GM12878 (cell line): ENCODE measurements at regions not wholly inside any gene's neighbourhood (a gene's known extent, or its start where the extent isn't known, plus 50 kb on each side); places are given as distances from the start of the nearest gene placed in this dataset.

Experiments
- ATAC-seq: fragments of 200-7000 bp; cut with Tn5 transposase; 3 replicates; pipeline ENCODE4 v1.9.1; 2020; ENCODE audit warnings: mild to moderate bottlenecking, moderate library complexity
- BruUV-seq: library from RNA; stranded (reverse); fragments of 400-500 nt; replicated peaks from 2 replicates; lab custom pipeline; 2021; lab: Mats Ljungman, UMichigan
- CTCF ChIA-PET: fragments of 300-600 bp; sonication (Branson Sonifier 250); formaldehyde crosslinking; extraction: SDS; loops from one replicate; lab custom pipeline; 2021; ENCODE audit warnings: inconsistent platforms; lab: Yijun Ruan, JAX
- POLR2A ChIA-PET: fragments of 350-600 bp; formaldehyde crosslinking; extraction: SDS; loops from one replicate; lab custom pipeline; 2021; ENCODE audit warnings: inconsistent platforms; lab: Charles Lee
- RAD21 ChIA-PET: fragments of 300-600 bp; sonication (Branson Sonifier 250); formaldehyde crosslinking; loops from one replicate; lab custom pipeline; 2023; ENCODE audit warnings: antibody characterized with exemption; ENCODE audit not compliant: unreplicated experiment; lab: Charles Lee
- SMC1A ChIA-PET: fragments of 300-600 bp; sonication (Branson Sonifier 250); formaldehyde crosslinking; loops from one replicate; lab custom pipeline; 2023; ENCODE audit not compliant: unreplicated experiment, uncharacterized antibody; lab: Charles Lee
- DNase-seq: peaks from one replicate; pipeline ENCODE4 v3.0.0-alpha.2; 2011; ENCODE audit warnings: low read depth, low spot score
- FAIRE-seq: peaks from 3 replicates; lab custom pipeline; 2011; peaks lifted over from hg19 to GRCh38; lab: Jason Lieb, UNC
- H2AFZ ChIP-seq: 2 replicates; pipeline ENCODE4 v1.6.0; 2011; ENCODE audit warnings: low read depth, low read length, control low read depth; ENCODE audit not compliant: control insufficient read depth
- H3K27ac ChIP-seq: 2 replicates; pipeline ENCODE4 v1.5.1; 2011; ENCODE audit warnings: control low read depth; ENCODE audit not compliant: control insufficient read depth, insufficient read depth
- H3K27me3 ChIP-seq, 2 experiments: replicated peaks in 1 of 2; 2 replicates each; pipeline versions ENCODE4 v1.6.0 to v1.6.1; 2011; ENCODE audit warnings: low read length in 1 of 2; ENCODE audit not compliant: control insufficient read depth in 2 of 2, insufficient read depth in 2 of 2
- H3K36me3 ChIP-seq, 2 experiments: 2 replicates each; pipeline ENCODE4 v1.5.1; 2011; ENCODE audit warnings: low read length in 1 of 2; ENCODE audit not compliant: control insufficient read depth in 2 of 2, insufficient read depth in 2 of 2
- H3K4me1 ChIP-seq: 2 replicates; pipeline ENCODE4 v1.6.1; 2011; ENCODE audit warnings: mild to moderate bottlenecking, low read length, moderate library complexity, mixed read lengths; ENCODE audit not compliant: control insufficient read depth, insufficient read depth
- H3K4me2 ChIP-seq: 2 replicates; pipeline ENCODE4 v1.6.0; 2011; ENCODE audit warnings: control low read depth; ENCODE audit not compliant: control insufficient read depth, insufficient read depth
- H3K4me3 ChIP-seq: fragments of 200-600 bp; sonication (generic); 2 replicates; pipeline ENCODE4 v1.5.1; 2016
- H3K79me2 ChIP-seq: 2 replicates; pipeline ENCODE4 v1.6.0; 2011; ENCODE audit warnings: low read length; ENCODE audit not compliant: control insufficient read depth, insufficient read depth
- H3K9ac ChIP-seq: 2 replicates; pipeline ENCODE4 v1.8.0; 2011; ENCODE audit warnings: low read length, control low read depth, mixed read lengths; ENCODE audit not compliant: control insufficient read depth, insufficient read depth
- H3K9me3 ChIP-seq: replicated peaks from 3 replicates; pipeline ENCODE4 v1.5.1; 2011; ENCODE audit warnings: mild to moderate bottlenecking, low read length; ENCODE audit not compliant: control insufficient read depth, insufficient read depth
- H4K20me1 ChIP-seq: 2 replicates; pipeline ENCODE4 v1.6.0; 2011; ENCODE audit not compliant: control insufficient read depth, insufficient read depth
- BACH1 ChIP-seq: fragments of 450-650 bp; IDR thresholded peaks from 2 replicates; pipeline ENCODE4 v1.6.1; 2017; ENCODE audit warnings: mild to moderate bottlenecking, borderline replicate concordance
- EED ChIP-seq: sonication (generic); IDR thresholded peaks from 2 replicates; pipeline ENCODE4 v1.6.1; 2016; ENCODE audit warnings: antibody characterized with exemption, low read depth
- HSF1 ChIP-seq: fragments of 150-350 bp; IDR thresholded peaks from 2 replicates; pipeline ENCODE4 v1.6.1; 2014; ENCODE audit warnings: mild to moderate bottlenecking, low read depth, low read length
- PBX3 ChIP-seq: IDR thresholded peaks from 2 replicates; pipeline ENCODE4 v1.6.1; 2011; ENCODE audit warnings: mild to moderate bottlenecking, low read depth, low read length, moderate library complexity; ENCODE audit not compliant: insufficient replicate concordance
- RELA ChIP-seq: fragments of 450-650 bp; IDR thresholded peaks from 2 replicates; pipeline ENCODE4 v1.8.0; 2014; ENCODE audit warnings: borderline replicate concordance; ENCODE audit not compliant: partially characterized antibody
- RFX5 ChIP-seq: IDR thresholded peaks from 2 replicates; pipeline ENCODE4 v1.6.1; 2011; ENCODE audit warnings: low read depth, low read length, improper control_type of control experiment
- SUZ12 ChIP-seq: fragments of 200-600 bp; sonication (generic); IDR thresholded peaks from one replicate; pipeline ENCODE4 v1.6.1; 2018; ENCODE audit warnings: antibody characterized with exemption, mild to moderate bottlenecking; ENCODE audit not compliant: unreplicated experiment
- YY1 ChIP-seq: IDR thresholded peaks from 2 replicates; pipeline ENCODE4 v1.6.1; 2011; ENCODE audit warnings: low read depth, mild to moderate bottlenecking, low read length
- ZSCAN29 ChIP-seq: fragments of 450-650 bp; IDR thresholded peaks from 2 replicates; pipeline ENCODE4 v1.6.1; 2017; ENCODE audit warnings: mild to moderate bottlenecking, moderate library complexity
- WGBS: methylation state at CpG from one replicate; pipeline ENCODE4 v1.1.6; 2016; ENCODE audit warnings: low lambda C conversion rate; ENCODE audit not compliant: insufficient replicate concordance, insufficient coverage; ENCODE audit errors: missing lambda C conversion rate; 5-methylcytosine and 5-hydroxymethylcytosine counted together
- in situ Hi-C: fragments of 300-500 bp; cut with MboI; formaldehyde crosslinking; loops from 9 replicates; pipeline ENCODE4 v1.14.3; 2018; ENCODE audit warnings: mixed read lengths
- intact Hi-C: fragments of 100-400 bp; cut with micrococcal nuclease; formaldehyde crosslinking; loops from one replicate; pipeline ENCODE4 v1.14.2; 2022; ENCODE audit not compliant: unreplicated experiment

GRCh38 chr12:62003701-62004100 is 256.5 kb upstream of the USP15 start:
- POLR2A ChIA-PET, result no interaction called here
- no peaks in the 10 kb centered on the region for H3K79me2 ChIP-seq
- H3K4me1 ChIP-seq, result no peaks in the 10 kb centered on the region
- no peak for ATAC-seq
- TF ChIP-seq YY1, result no peak
- no peak for TF ChIP-seq RELA
- TF ChIP-seq RFX5, result no peak
- TF ChIP-seq PBX3, result no peak
- no peak for TF ChIP-seq BACH1
- TF ChIP-seq SUZ12, result no peak
- TF ChIP-seq EED, result no peak
- TF ChIP-seq HSF1, result no peak
- TF ChIP-seq ZSCAN29, result no peak
- TF ChIP-seq, all 136 proteins: peak for 0
- Histone ChIP-seq H3K9me3 (no peaks in the 10 kb centered on the region), H3K4me3 (no peak overlapping the region), H3K27me3 (no peaks in the 10 kb centered on the region), H3K4me2 (no peak overlapping the region), H2AFZ (no peak overlapping the region), H3K36me3 (no peaks in the 10 kb centered on the region), H4K20me1 (no peaks in the 10 kb centered on the region), H3K9ac (no peak overlapping the region), H3K27ac (no peak overlapping the region)
- no TSS peak for BruUV-seq
- intact Hi-C loops, result no loop called here
- DNase-seq, result no peak
- ChIA-PET CTCF (no interaction called here), RAD21 (no interaction called here), SMC1A (no interaction called here)
- in situ Hi-C loops, result no loop called here
- 0% methylated on average over 2 of the region's 2 CpGs for whole genome bisulfite sequencing
- no peak for FAIRE-seq
